ENCODE measurements at regions not wholly inside any gene's neighbourhood (a gene's known extent, or its start where the extent isn't known, plus 50 kb on each side); places are given as distances from the start of the nearest gene placed in this dataset.

- no peak for TF ChIP-seq CTCF (IDR thresholded peaks at IDR 0.05)
- no peak for TF ChIP-seq POLR2AphosphoS5 (IDR thresholded peaks at IDR 0.05)
- TF ChIP-seq POLR2A (IDR thresholded peaks at IDR 0.05; ENCODE audit: low read depth), result no peak
- no peak for TF ChIP-seq EP300 (IDR thresholded peaks at IDR 0.05)
These were observed 533.2 kb upstream of the AGA start for GRCh38 chr4:177975315-177975987.

All from esophagus muscularis mucosa (tissue), 4 donors.